ENCODE measurements at regions not wholly inside any gene's neighbourhood (a gene's known extent, or its start where the extent isn't known, plus 50 kb on each side); places are given as distances from the start of the nearest gene placed in this dataset.

- DNase-seq (ENCODE audit: low spot score) = no peak
Measured at GRCh38 chr6:25042984-25043725, 107.4 kb upstream of the RIPOR2 start.

GRCh38 chr6:25043892-25044291 is 108.1 kb upstream of the RIPOR2 start:
- no peak for TF ChIP-seq CTCF (IDR thresholded peaks at IDR 0.05)
- ATAC-seq (ENCODE audit: low FRiP score) (no peak), DNase-seq (ENCODE audit: low spot score) (no peak)

More at GRCh38 chr6:25042984-25043725, 107.4 kb upstream of the RIPOR2 start:
- ATAC-seq (ENCODE audit: low FRiP score) = no peak
- TF ChIP-seq CTCF (IDR thresholded peaks at IDR 0.05) = no peak

GRCh38 chr6:25046942-25047341 is 111.2 kb upstream of the RIPOR2 start:
- ATAC-seq (ENCODE audit: low FRiP score) (no peak), DNase-seq (ENCODE audit: low spot score) (no peak)
- no peak for TF ChIP-seq CTCF (IDR thresholded peaks at IDR 0.05)

GRCh38 chr6:25050356-25050755 is 114.6 kb upstream of the RIPOR2 start:
- ATAC-seq (ENCODE audit: low FRiP score) (no peak), DNase-seq (ENCODE audit: low spot score) (no peak)
- no peak for TF ChIP-seq CTCF (IDR thresholded peaks at IDR 0.05)

- no peak for DNase-seq (ENCODE audit: low spot score)
- no peak for TF ChIP-seq CTCF (IDR thresholded peaks at IDR 0.05)
- ATAC-seq (ENCODE audit: low FRiP score) = no peak
Measured at GRCh38 chr6:25051083-25051482, 115.3 kb upstream of the RIPOR2 start.

- TF ChIP-seq CTCF (IDR thresholded peaks at IDR 0.05) = no peak
- DNase-seq (ENCODE audit: low spot score) (no peak), ATAC-seq (ENCODE audit: low FRiP score) (no peak)
Measured at GRCh38 chr6:25052181-25052580, 116.4 kb upstream of the RIPOR2 start.

GRCh38 chr6:25053875-25054371 is 118.2 kb upstream of the RIPOR2 start:
- ATAC-seq (ENCODE audit: low FRiP score) (peak; percentile 60), DNase-seq (ENCODE audit: low spot score) (no peak)
- TF ChIP-seq CTCF (IDR thresholded peaks at IDR 0.05) = no peak

Measured in omental fat pad (tissue), 3 donors.